GM12865 (cell line): ENCODE measurements at regions not wholly inside any gene's neighbourhood (a gene's known extent, or its start where the extent isn't known, plus 50 kb on each side); places are given as distances from the start of the nearest gene placed in this dataset.
A peak's percentile ranks its signal among the peaks of the same experiment; 100 is the strongest.

Source experiments
- DNase-seq: peaks from one replicate; pipeline ENCODE4 v3.0.0; 2010; ENCODE audit warnings: low read depth
- H3K4me3 ChIP-seq: 2 replicates; pipeline ENCODE4 v1.5.1; 2011; ENCODE audit warnings: mild to moderate bottlenecking, low read depth, low read length, control low read depth
- CTCF ChIP-seq: IDR thresholded peaks from 2 replicates; pipeline ENCODE4 v1.5.1; 2011; ENCODE audit warnings: low read length, control low read depth, low read depth, inconsistent platforms; ENCODE audit not compliant: insufficient read depth; ENCODE audit errors: missing control alignments

- no peak for DNase-seq
- H3K4me3 ChIP-seq: no peak overlapping the region
- TF ChIP-seq CTCF: peak; percentile 1
These were observed 56.0 kb upstream of the CTXND1 start for GRCh38 chr15:80308002-80308401.

- H3K4me3 ChIP-seq: no peak overlapping the region
- TF ChIP-seq CTCF: peak; percentile 35
- no peak for DNase-seq
These were observed 57.9 kb upstream of the CTXND1 start for GRCh38 chr15:80309769-80310384.

GRCh38 chr15:80310776-80311175 lies 58.8 kb upstream of the CTXND1 start:
- TF ChIP-seq CTCF: no peak
- no peak overlapping the region for H3K4me3 ChIP-seq

GRCh38 chr15:80315289-80315987 lies 63.4 kb upstream of the CTXND1 start:
- DNase-seq: no peak
- TF ChIP-seq CTCF: no peak
- no peak overlapping the region for H3K4me3 ChIP-seq

More at GRCh38 chr15:80310776-80311175, 58.8 kb upstream of the CTXND1 start:
- no peak for DNase-seq

GRCh38 chr15:80317389-80318182 lies 65.6 kb upstream of the CTXND1 start:
- no peak for TF ChIP-seq CTCF
- no peak overlapping the region for H3K4me3 ChIP-seq
- peak; percentile 57 for DNase-seq

GRCh38 chr15:80321853-80322252 lies 69.8 kb upstream of the CTXND1 start:
- H3K4me3 ChIP-seq: no peak overlapping the region
- DNase-seq: no peak
- TF ChIP-seq CTCF: no peak
